Prostate gland (tissue), 2 donors: ENCODE measurements at regions not wholly inside any gene's neighbourhood (a gene's known extent, or its start where the extent isn't known, plus 50 kb on each side); places are given as distances from the start of the nearest gene placed in this dataset.

Experiments
- DNase-seq: peaks from one replicate; pipeline ENCODE4 v3.0.0-alpha.2; 2019; ENCODE audit warnings: low spot score
- H3K27ac ChIP-seq, 2 donors: fragments of 200-600 bp; sonication (generic); 2 replicates each; pipeline ENCODE4 v1.5.1; 2017 to 2019
- H3K27me3 ChIP-seq: fragments of 200-600 bp; sonication (generic); replicated peaks from 2 replicates; pipeline ENCODE4 v1.5.1; 2019; ENCODE audit not compliant: insufficient read depth
- H3K36me3 ChIP-seq, 2 donors: fragments of 200-600 bp; sonication (generic); 1 replicate in 1 of 2; 2 replicates in 1 of 2; pipeline versions ENCODE4 v1.5.1 to v1.8.1; 2017 to 2019
- H3K4me1 ChIP-seq: fragments of 200-600 bp; sonication (generic); replicated peaks from 2 replicates; pipeline ENCODE4 v1.5.1; 2019
- H3K4me3 ChIP-seq, 2 donors: fragments of 200-600 bp; sonication (generic); 2 replicates each; pipeline ENCODE4 v1.5.1; 2017 to 2019
- H3K9me3 ChIP-seq: fragments of 200-600 bp; sonication (generic); 2 replicates; pipeline ENCODE4 v1.5.1; 2017
- CTCF ChIP-seq, 4 experiments: fragments of 200-600 bp in 2 of 4; fragments of 450-650 bp in 2 of 4; sonication (generic) in 2 of 4; IDR thresholded peaks; 1 replicate in 3 of 4; 2 replicates in 1 of 4; pipeline ENCODE4 v1.5.1; 2016 to 2019; ENCODE audit warnings: antibody characterized with exemption in 4 of 4, mild to moderate bottlenecking in 2 of 4, moderate library complexity in 2 of 4
- POLR2A ChIP-seq: fragments of 450-650 bp; IDR thresholded peaks from one replicate; pipeline ENCODE4 v1.6.1; 2016; ENCODE audit warnings: antibody characterized with exemption, mild to moderate bottlenecking
- POLR2AphosphoS5 ChIP-seq: sonication (generic); formaldehyde crosslinking; IDR thresholded peaks from one replicate; pipeline ENCODE4 v1.6.1; 2017; ENCODE audit warnings: antibody characterized with exemption
- WGBS: methylation state at CpG from one replicate; pipeline ENCODE4 v1.1.5; 2018; 5-methylcytosine and 5-hydroxymethylcytosine counted together
- intact Hi-C: fragments of 100-400 bp; cut with DNase I; formaldehyde crosslinking; loops from one replicate; pipeline ENCODE4 v1.14.2; 2022

DNA sequence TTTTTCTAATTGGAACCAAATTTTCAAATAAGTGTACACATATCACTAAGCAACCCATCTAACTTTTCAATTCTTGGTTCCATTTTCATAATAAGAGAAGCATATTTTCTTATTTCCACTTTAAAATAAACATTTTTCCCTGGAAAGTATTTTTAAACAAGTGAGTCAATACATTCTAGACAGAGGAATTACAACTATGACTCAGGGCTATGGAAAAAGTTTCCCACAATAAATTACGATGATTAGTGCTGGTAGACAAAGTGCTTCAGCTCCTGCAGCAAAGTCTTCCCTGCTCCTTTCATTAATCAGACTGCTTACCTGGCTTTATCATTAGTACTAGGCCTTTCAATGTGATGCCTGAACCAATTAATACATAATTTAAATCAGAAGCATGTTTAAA, 322.5 kb downstream of the HACE1 start:
- intact Hi-C loops: no loop called here
- H3K36me3 ChIP-seq: no peaks in the 10 kb centered on the region
- WGBS: 55% methylated on average over 1 of the region's 1 CpG
- TF ChIP-seq POLR2AphosphoS5: no peak
- TF ChIP-seq POLR2A: no peak
- TF ChIP-seq CTCF (IDR thresholded peaks at IDR 0.05): no peak
- no peak overlapping the region for H3K4me3 ChIP-seq
- DNase-seq: no peak
- no peaks in the 10 kb centered on the region for H3K9me3 ChIP-seq
- no peaks in the 10 kb centered on the region for H3K4me1 ChIP-seq
- H3K27me3 ChIP-seq: no peaks in the 10 kb centered on the region
- no peak overlapping the region for H3K27ac ChIP-seq

DNA sequence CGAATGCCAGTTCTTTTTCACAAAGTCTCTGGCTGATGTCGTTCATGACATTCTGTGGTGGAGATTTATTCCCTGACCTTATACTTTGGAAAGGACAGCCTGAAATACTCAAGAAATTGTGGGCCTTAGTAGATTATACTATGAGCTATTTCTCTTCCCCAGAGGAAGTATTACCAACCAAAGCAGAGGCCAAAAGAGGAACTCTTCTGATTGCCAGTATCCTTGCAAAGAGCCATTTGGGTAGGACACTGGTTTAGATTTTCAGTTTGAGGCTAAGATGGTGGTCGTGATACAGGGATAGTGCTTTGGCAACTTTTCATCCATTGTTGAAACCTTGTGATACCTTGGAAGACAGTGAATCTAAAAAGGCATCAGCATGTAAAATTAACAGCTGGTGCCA, 327.3 kb downstream of the HACE1 start:
- Histone ChIP-seq H3K36me3 (no peaks in the 10 kb centered on the region), H3K4me1 (no peaks in the 10 kb centered on the region), H3K4me3 (no peak overlapping the region), H3K27me3 (no peaks in the 10 kb centered on the region), H3K9me3 (no peaks in the 10 kb centered on the region), H3K27ac (no peak overlapping the region)
- TF ChIP-seq POLR2AphosphoS5: no peak
- TF ChIP-seq POLR2A: no peak
- TF ChIP-seq CTCF (IDR thresholded peaks at IDR 0.05): no peak
- intact Hi-C loops: no loop called here
- no peak for DNase-seq
- 48% methylated on average over 3 of the region's 3 CpGs for WGBS

- Histone ChIP-seq H3K9me3 (no peaks in the 10 kb centered on the region), H3K27me3 (no peaks in the 10 kb centered on the region), H3K27ac (no peak overlapping the region), H3K4me3 (no peak overlapping the region), H3K36me3 (no peaks in the 10 kb centered on the region), H3K4me1 (no peaks in the 10 kb centered on the region)
- no peak for DNase-seq
- no peak for TF ChIP-seq CTCF (IDR thresholded peaks at IDR 0.05)
- no peak for TF ChIP-seq POLR2AphosphoS5
- TF ChIP-seq POLR2A: no peak
- WGBS: 16% methylated on average over 1 of the region's 1 CpG
- intact Hi-C loops: no loop called here
These were observed 328.1 kb downstream of the HACE1 start for GRCh38 chr6:104531646-104532045.

- intact Hi-C loops: no loop called here
- Histone ChIP-seq H3K4me1 (no peaks in the 10 kb centered on the region), H3K4me3 (no peak overlapping the region), H3K27ac (no peak overlapping the region), H3K36me3 (no peaks in the 10 kb centered on the region), H3K9me3 (no peaks in the 10 kb centered on the region), H3K27me3 (no peaks in the 10 kb centered on the region)
- TF ChIP-seq POLR2A (no peak), POLR2AphosphoS5 (no peak), CTCF (IDR thresholded peaks at IDR 0.05) (no peak)
- 64% methylated on average over 10 of the region's 10 CpGs for WGBS
- peak; percentile 14 for DNase-seq
These were observed 331.8 kb downstream of the HACE1 start for GRCh38 chr6:104527761-104528415.

GRCh38 chr6:104527311-104527710, 332.4 kb downstream of the HACE1 start:
- Histone ChIP-seq H3K36me3 (no peaks in the 10 kb centered on the region), H3K9me3 (no peaks in the 10 kb centered on the region), H3K4me3 (no peak overlapping the region), H3K27ac (no peak overlapping the region), H3K27me3 (no peaks in the 10 kb centered on the region), H3K4me1 (no peaks in the 10 kb centered on the region)
- no peak for DNase-seq
- TF ChIP-seq CTCF (IDR thresholded peaks at IDR 0.05) (no peak), POLR2AphosphoS5 (no peak), POLR2A (no peak)
- intact Hi-C loops: no loop called here
- WGBS: 89% methylated on average over 7 of the region's 7 CpGs
